Neural cell (in vitro differentiated cells): ENCODE measurements at regions not wholly inside any gene's neighbourhood (a gene's known extent, or its start where the extent isn't known, plus 50 kb on each side); places are given as distances from the start of the nearest gene placed in this dataset.

Experiments used
- H2AFZ ChIP-seq: fragments of 200-600, 300-800 bp; sonication (generic), shearing (Covaris generic); 2 replicates; pipeline ENCODE4 v1.6.0; 2014; ENCODE audit warnings: low read depth, mild to moderate bottlenecking, antibody characterized with exemption, low read length, moderate library complexity
- H3F3A ChIP-seq: fragments of 200-600 bp; shearing (Covaris generic); 2 replicates; pipeline ENCODE4 v1.6.1; 2016; ENCODE audit warnings: mild to moderate bottlenecking, moderate library complexity, mixed read lengths, antibody characterized with exemption, low read length; ENCODE audit not compliant: insufficient read depth, poor library complexity, severe bottlenecking
- H3K27ac ChIP-seq: fragments of 200-600, 300-800 bp; sonication (generic), shearing (Covaris generic); 2 replicates; pipeline ENCODE4 v1.5.1; 2014; ENCODE audit warnings: mild to moderate bottlenecking, low read length, moderate library complexity
- H3K27me3 ChIP-seq: fragments of 300-800, 200-600 bp; sonication (generic), shearing (Covaris generic); 2 replicates; pipeline ENCODE4 v1.6.0; 2014; ENCODE audit warnings: mild to moderate bottlenecking, low read depth, low read length, moderate library complexity; ENCODE audit not compliant: insufficient read depth
- H3K36me3 ChIP-seq: fragments of 300-800, 200-600 bp; sonication (generic), shearing (Covaris generic); 2 replicates; pipeline ENCODE4 v1.5.1; 2014; ENCODE audit warnings: mild to moderate bottlenecking, antibody characterized with exemption, low read length, moderate library complexity; ENCODE audit not compliant: insufficient read depth
- H3K4me2 ChIP-seq: fragments of 300-800, 200-600 bp; sonication (generic), shearing (Covaris generic); 2 replicates; pipeline ENCODE4 v1.6.0; 2014; ENCODE audit warnings: mild to moderate bottlenecking, low read length
- H3K4me3 ChIP-seq: fragments of 300-800, 200-600 bp; sonication (generic), shearing (Covaris generic); 2 replicates; pipeline ENCODE4 v1.5.1; 2014; ENCODE audit warnings: mild to moderate bottlenecking, low read length, moderate library complexity
- H3K79me2 ChIP-seq: fragments of 200-600 bp; shearing (Covaris generic); replicated peaks from 2 replicates; pipeline ENCODE4 v1.6.0; 2014; ENCODE audit warnings: mild to moderate bottlenecking, low read length, moderate library complexity; ENCODE audit not compliant: insufficient read depth
- H3K9ac ChIP-seq: fragments of 300-800, 200-600 bp; sonication (generic), shearing (Covaris generic); 2 replicates; pipeline ENCODE4 v1.6.1; 2016; ENCODE audit warnings: mild to moderate bottlenecking, low read length, mixed read lengths
- H3K9me2 ChIP-seq: fragments of 200-600 bp; shearing (Covaris generic); 2 replicates; pipeline ENCODE4 v1.6.1; 2016; ENCODE audit warnings: mild to moderate bottlenecking, low read length, mixed read lengths; ENCODE audit not compliant: insufficient read depth
- H3K9me3 ChIP-seq: fragments of 200-600, 300-800 bp; sonication (generic), shearing (Covaris generic); 2 replicates; pipeline ENCODE4 v1.6.1; 2016; ENCODE audit warnings: mild to moderate bottlenecking, mixed run types, low read length, moderate library complexity, mixed read lengths
- H4K20me1 ChIP-seq: fragments of 200-600 bp; shearing (Covaris generic); 2 replicates; pipeline ENCODE4 v1.6.1; 2016; ENCODE audit warnings: mild to moderate bottlenecking, mixed run types; ENCODE audit not compliant: insufficient read depth
- EP300 ChIP-seq: fragments of 450-650 bp; conservative IDR thresholded peaks from 2 replicates; pipeline ENCODE4 v1.6.1; 2014; ENCODE audit warnings: antibody characterized with exemption, mild to moderate bottlenecking, moderate library complexity; ENCODE audit not compliant: poor library complexity, severe bottlenecking
- EZH2 ChIP-seq: fragments of 200-600, 300-800 bp; shearing (Covaris generic), sonication (generic); IDR thresholded peaks from 2 replicates; pipeline ENCODE4 v1.6.1; 2014; ENCODE audit warnings: antibody characterized with exemption, low read length, borderline replicate concordance, mild to moderate bottlenecking; ENCODE audit not compliant: insufficient read depth, poor library complexity, severe bottlenecking
- MXI1 ChIP-seq: fragments of 450-650 bp; conservative IDR thresholded peaks from 2 replicates; pipeline ENCODE4 v1.6.1; 2014; ENCODE audit warnings: antibody characterized with exemption, mild to moderate bottlenecking; ENCODE audit not compliant: poor library complexity, severe bottlenecking
- POLR2AphosphoS5 ChIP-seq: IDR thresholded peaks from 2 replicates; pipeline ENCODE4 v1.6.1; 2012
- RAD21 ChIP-seq: fragments of 450-650 bp; conservative IDR thresholded peaks from 2 replicates; pipeline ENCODE4 v1.6.1; 2014; ENCODE audit warnings: antibody characterized with exemption, mild to moderate bottlenecking, moderate library complexity
- REST ChIP-seq: IDR thresholded peaks from 2 replicates; pipeline ENCODE4 v1.6.1; 2012; ENCODE audit warnings: borderline replicate concordance
- SMC3 ChIP-seq: fragments of 450-650 bp; conservative IDR thresholded peaks from 2 replicates; pipeline ENCODE4 v1.6.1; 2014; ENCODE audit warnings: antibody characterized with exemption, mild to moderate bottlenecking, moderate library complexity; ENCODE audit not compliant: poor library complexity
- TAF1 ChIP-seq: IDR thresholded peaks from 2 replicates; pipeline ENCODE4 v1.6.1; 2012; ENCODE audit warnings: low read depth

- Histone ChIP-seq H4K20me1 (no peaks in the 10 kb centered on the region), H2AFZ (no peak overlapping the region), H3K9me2 (no peaks in the 10 kb centered on the region), H3K27ac (no peak overlapping the region), H3K9ac (no peak overlapping the region), H3K79me2 (no peaks in the 10 kb centered on the region), H3K9me3 (no peaks in the 10 kb centered on the region), H3F3A (no peaks in the 10 kb centered on the region), H3K4me3 (no peak overlapping the region), H3K36me3 (no peaks in the 10 kb centered on the region), H3K4me2 (no peak overlapping the region), H3K27me3 (no peaks in the 10 kb centered on the region)
- TF ChIP-seq POLR2AphosphoS5: no peak
- TF ChIP-seq SMC3: no peak
- no peak for TF ChIP-seq MXI1
- TF ChIP-seq TAF1: no peak
- TF ChIP-seq REST: no peak
Observed at GRCh38 chr12:65529106-65529505, 250.6 kb downstream of the MSRB3 start.

- Histone ChIP-seq H4K20me1 (no peaks in the 10 kb centered on the region), H3K4me2 (no peak overlapping the region)
Observed at GRCh38 chr12:65529771-65530435, 251.4 kb downstream of the MSRB3 start.

More at GRCh38 chr12:65529771-65530435, 251.4 kb downstream of the MSRB3 start:
- Histone ChIP-seq H3K9me2 (no peaks in the 10 kb centered on the region), H3K9ac (no peak overlapping the region), H3K36me3 (no peaks in the 10 kb centered on the region), H3K79me2 (no peaks in the 10 kb centered on the region), H3K27me3 (no peaks in the 10 kb centered on the region), H2AFZ (no peak overlapping the region), H3K4me3 (no peak overlapping the region), H3K9me3 (no peaks in the 10 kb centered on the region), H3K27ac (no peak overlapping the region), H3F3A (no peaks in the 10 kb centered on the region)
- TF ChIP-seq MXI1: no peak
- TF ChIP-seq POLR2AphosphoS5: no peak
- no peak for TF ChIP-seq REST
- TF ChIP-seq SMC3: no peak
- no peak for TF ChIP-seq EZH2
- TF ChIP-seq TAF1: no peak
- no peak for TF ChIP-seq RAD21
- no peak for TF ChIP-seq EP300
